MM.1S (cell line): ENCODE measurements at regions not wholly inside any gene's neighbourhood (a gene's known extent, or its start where the extent isn't known, plus 50 kb on each side); places are given as distances from the start of the nearest gene placed in this dataset.

ENCODE experiments used
- EZH2 ChIP-seq: fragments of 300-600 bp; sonication (generic); optimal IDR thresholded peaks from 2 replicates; pipeline ENCODE3; 2017; ENCODE audit warnings: low read depth, mild to moderate bottlenecking, antibody characterized with exemption, low read length, mixed read lengths
- EZH2phosphoT487 ChIP-seq: fragments of 300-600 bp; sonication (generic); IDR thresholded peaks from 2 replicates; pipeline ENCODE4 v1.6.1; 2018; ENCODE audit warnings: antibody characterized with exemption, low read length
- TF ChIP-seq, protein P1 (sequence below): fragments of 300-600 bp; sonication (generic); IDR thresholded peaks from 2 replicates; pipeline ENCODE4 v1.5.1; 2016; ENCODE audit warnings: antibody characterized with exemption, low read length, mixed read lengths

GRCh38 chr12:43108656-43109055 lies 443.3 kb downstream of the ADAMTS20 start:
- TF ChIP-seq EZH2 (no peak), EZH2phosphoT487 (no peak)
- TF ChIP-seq, protein P1, sequence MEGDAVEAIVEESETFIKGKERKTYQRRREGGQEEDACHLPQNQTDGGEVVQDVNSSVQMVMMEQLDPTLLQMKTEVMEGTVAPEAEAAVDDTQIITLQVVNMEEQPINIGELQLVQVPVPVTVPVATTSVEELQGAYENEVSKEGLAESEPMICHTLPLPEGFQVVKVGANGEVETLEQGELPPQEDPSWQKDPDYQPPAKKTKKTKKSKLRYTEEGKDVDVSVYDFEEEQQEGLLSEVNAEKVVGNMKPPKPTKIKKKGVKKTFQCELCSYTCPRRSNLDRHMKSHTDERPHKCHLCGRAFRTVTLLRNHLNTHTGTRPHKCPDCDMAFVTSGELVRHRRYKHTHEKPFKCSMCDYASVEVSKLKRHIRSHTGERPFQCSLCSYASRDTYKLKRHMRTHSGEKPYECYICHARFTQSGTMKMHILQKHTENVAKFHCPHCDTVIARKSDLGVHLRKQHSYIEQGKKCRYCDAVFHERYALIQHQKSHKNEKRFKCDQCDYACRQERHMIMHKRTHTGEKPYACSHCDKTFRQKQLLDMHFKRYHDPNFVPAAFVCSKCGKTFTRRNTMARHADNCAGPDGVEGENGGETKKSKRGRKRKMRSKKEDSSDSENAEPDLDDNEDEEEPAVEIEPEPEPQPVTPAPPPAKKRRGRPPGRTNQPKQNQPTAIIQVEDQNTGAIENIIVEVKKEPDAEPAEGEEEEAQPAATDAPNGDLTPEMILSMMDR: no peak
